NOMO-1 (cell line): ENCODE measurements at regions not wholly inside any gene's neighbourhood (a gene's known extent, or its start where the extent isn't known, plus 50 kb on each side); places are given as distances from the start of the nearest gene placed in this dataset.

Experiments used
- DNase-seq, 2 experiments: peaks; one replicate each; lab custom pipeline; 2025; ENCODE audit not compliant: unreplicated experiment in 2 of 2; lab: John Stamatoyannopoulos, UW

GRCh38 chr3:41126961-41127360, 72.3 kb upstream of the CTNNB1 start:
- DNase-seq, result no peak

GRCh38 chr3:41127414-41127813, 71.9 kb upstream of the CTNNB1 start:
- DNase-seq, result no peak

- no peak for DNase-seq
Measured at GRCh38 chr3:41129731-41130130, 69.6 kb upstream of the CTNNB1 start.

- DNase-seq, result no peak
Measured at GRCh38 chr3:41131224-41131623, 68.1 kb upstream of the CTNNB1 start.

- DNase-seq, result peak; percentile 8 to 63
Measured at GRCh38 chr3:41137686-41138111, 61.6 kb upstream of the CTNNB1 start.

- DNase-seq, result no peak
Measured at GRCh38 chr3:41138146-41138545, 61.2 kb upstream of the CTNNB1 start.

GRCh38 chr3:41138601-41139000, 60.7 kb upstream of the CTNNB1 start:
- no peak for DNase-seq

- no peak for DNase-seq
Measured at GRCh38 chr3:41140242-41140641, 59.1 kb upstream of the CTNNB1 start.

GRCh38 chr3:41141433-41142167, 57.7 kb upstream of the CTNNB1 start:
- DNase-seq, result no peak

- no peak for DNase-seq
Measured at GRCh38 chr3:41143421-41144031, 55.8 kb upstream of the CTNNB1 start.

- no peak for DNase-seq
Measured at GRCh38 chr3:41144631-41145030, 54.7 kb upstream of the CTNNB1 start.

- no peak for DNase-seq
Measured at GRCh38 chr3:41148478-41148877, 50.8 kb upstream of the CTNNB1 start.

GRCh38 chr3:41148901-41149300, 50.4 kb upstream of the CTNNB1 start:
- DNase-seq, result no peak
